ENCODE measurements at regions not wholly inside any gene's neighbourhood (a gene's known extent, or its start where the extent isn't known, plus 50 kb on each side); places are given as distances from the start of the nearest gene placed in this dataset.
"Not testable (repeated sequence)": the region's sequence is repeated elsewhere in the genome, so short reads cannot be mapped to it uniquely, and the experiment has no call there.

DNA sequence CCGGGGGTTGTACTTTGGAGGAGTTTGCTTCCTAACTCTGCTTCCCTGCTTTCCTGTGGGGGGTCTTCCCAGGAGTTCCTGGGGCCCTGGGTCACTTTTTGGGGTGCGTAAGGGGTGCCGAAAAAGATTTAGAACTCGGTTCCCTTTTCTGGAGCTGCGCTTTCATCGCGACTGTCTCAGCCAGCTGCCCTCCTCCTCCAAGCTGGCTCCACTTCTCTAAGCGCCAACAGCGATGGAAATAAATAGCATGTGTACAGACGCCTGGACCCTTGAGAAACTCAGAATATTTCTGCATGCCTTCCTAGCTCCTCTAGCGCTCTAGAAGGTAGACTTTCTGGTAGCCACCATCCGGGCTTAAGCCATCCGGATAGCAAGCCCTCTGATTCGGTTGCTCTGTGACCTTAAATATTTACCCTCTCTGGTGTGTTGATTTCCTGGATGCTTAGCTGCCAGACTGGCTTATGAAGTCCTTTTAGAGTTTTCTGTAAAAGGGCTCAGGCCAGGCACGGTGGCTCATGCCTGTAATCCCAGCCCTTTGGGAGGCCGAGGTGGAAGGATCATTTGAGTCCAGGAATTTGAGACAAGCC is 71.7 kb downstream of the SPDYE17 start:
- not testable (repeated sequence) for TF ChIP-seq EZH2 (IDR thresholded peaks at IDR 0.05; ENCODE audit: borderline replicate concordance, low read depth, low read length, severe bottlenecking)
- TF ChIP-seq, protein P1, sequence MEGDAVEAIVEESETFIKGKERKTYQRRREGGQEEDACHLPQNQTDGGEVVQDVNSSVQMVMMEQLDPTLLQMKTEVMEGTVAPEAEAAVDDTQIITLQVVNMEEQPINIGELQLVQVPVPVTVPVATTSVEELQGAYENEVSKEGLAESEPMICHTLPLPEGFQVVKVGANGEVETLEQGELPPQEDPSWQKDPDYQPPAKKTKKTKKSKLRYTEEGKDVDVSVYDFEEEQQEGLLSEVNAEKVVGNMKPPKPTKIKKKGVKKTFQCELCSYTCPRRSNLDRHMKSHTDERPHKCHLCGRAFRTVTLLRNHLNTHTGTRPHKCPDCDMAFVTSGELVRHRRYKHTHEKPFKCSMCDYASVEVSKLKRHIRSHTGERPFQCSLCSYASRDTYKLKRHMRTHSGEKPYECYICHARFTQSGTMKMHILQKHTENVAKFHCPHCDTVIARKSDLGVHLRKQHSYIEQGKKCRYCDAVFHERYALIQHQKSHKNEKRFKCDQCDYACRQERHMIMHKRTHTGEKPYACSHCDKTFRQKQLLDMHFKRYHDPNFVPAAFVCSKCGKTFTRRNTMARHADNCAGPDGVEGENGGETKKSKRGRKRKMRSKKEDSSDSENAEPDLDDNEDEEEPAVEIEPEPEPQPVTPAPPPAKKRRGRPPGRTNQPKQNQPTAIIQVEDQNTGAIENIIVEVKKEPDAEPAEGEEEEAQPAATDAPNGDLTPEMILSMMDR (IDR thresholded peaks at IDR 0.05; ENCODE audit: borderline replicate concordance, extremely low read depth, low read length, poor library complexity, severe bottlenecking): not testable (repeated sequence)

All from DND-41 (cell line).